ENCODE measurements at regions not wholly inside any gene's neighbourhood (a gene's known extent, or its start where the extent isn't known, plus 50 kb on each side); places are given as distances from the start of the nearest gene placed in this dataset.

GRCh38 chr2:38507712-38508111 lies 95.0 kb downstream of the HNRNPLL start:
- TF ChIP-seq EZH2phosphoT487 (IDR thresholded peaks at IDR 0.05; ENCODE audit: borderline replicate concordance) (no peak), CTCF (conservative IDR thresholded peaks at IDR 0.05; ENCODE audit: low read length) (no peak)
- Histone ChIP-seq H3K9me3 (ENCODE audit: insufficient read depth, low read depth, low read length) (no peaks in the 10 kb centered on the region), H3K9ac (ENCODE audit: low read depth, low read length, poor library complexity, severe bottlenecking) (no peak overlapping the region), H4K20me1 (ENCODE audit: insufficient read depth, low read length, poor library complexity, severe bottlenecking) (no peaks in the 10 kb centered on the region), H2AFZ (ENCODE audit: low read length) (no peak overlapping the region), H3K4me1 (ENCODE audit: insufficient read depth, low read length, poor library complexity, severe bottlenecking) (peaks cover 3% of the 10 kb centered on the region), H3K4me2 (ENCODE audit: low read depth, low read length, poor library complexity, severe bottlenecking) (no peak overlapping the region), H3K27me3 (ENCODE audit: insufficient read depth, low read length, poor library complexity, severe bottlenecking) (no peaks in the 10 kb centered on the region), H3F3A (ENCODE audit: low read depth) (no peaks in the 10 kb centered on the region), H3K36me3 (ENCODE audit: insufficient read depth, low read length) (no peaks in the 10 kb centered on the region), H3K4me3 (ENCODE audit: low read length, poor library complexity, severe bottlenecking) (no peak overlapping the region), H3K9me2 (replicated peaks; ENCODE audit: low read depth, low read length) (no peaks in the 10 kb centered on the region), H3K79me2 (ENCODE audit: insufficient read depth, low read length) (no peaks in the 10 kb centered on the region)

GRCh38 chr2:38505779-38506178 lies 96.9 kb downstream of the HNRNPLL start:
- Histone ChIP-seq H3K9ac (ENCODE audit: low read depth, low read length, poor library complexity, severe bottlenecking) (no peak overlapping the region), H3K79me2 (ENCODE audit: insufficient read depth, low read length) (no peaks in the 10 kb centered on the region), H3K4me1 (ENCODE audit: insufficient read depth, low read length, poor library complexity, severe bottlenecking) (peaks cover 3% of the 10 kb centered on the region), H3K9me2 (replicated peaks; ENCODE audit: low read depth, low read length) (no peaks in the 10 kb centered on the region), H3K4me2 (ENCODE audit: low read depth, low read length, poor library complexity, severe bottlenecking) (no peak overlapping the region), H3K4me3 (ENCODE audit: low read length, poor library complexity, severe bottlenecking) (no peak overlapping the region), H3K36me3 (ENCODE audit: insufficient read depth, low read length) (no peaks in the 10 kb centered on the region), H3F3A (ENCODE audit: low read depth) (no peaks in the 10 kb centered on the region), H4K20me1 (ENCODE audit: insufficient read depth, low read length, poor library complexity, severe bottlenecking) (no peaks in the 10 kb centered on the region), H3K27me3 (ENCODE audit: insufficient read depth, low read length, poor library complexity, severe bottlenecking) (no peaks in the 10 kb centered on the region), H2AFZ (ENCODE audit: low read length) (no peak overlapping the region), H3K9me3 (ENCODE audit: insufficient read depth, low read depth, low read length) (no peaks in the 10 kb centered on the region; the same call in 1 of the 2 replicates)
- TF ChIP-seq EZH2phosphoT487 (IDR thresholded peaks at IDR 0.05; ENCODE audit: borderline replicate concordance) (no peak), CTCF (conservative IDR thresholded peaks at IDR 0.05; ENCODE audit: low read length) (no peak)

- Histone ChIP-seq H3K4me1 (ENCODE audit: insufficient read depth, low read length, poor library complexity, severe bottlenecking) (peaks cover 6% of the 10 kb centered on the region), H3K9me3 (ENCODE audit: insufficient read depth, low read depth, low read length) (no peaks in the 10 kb centered on the region; the same call in 1 of the 2 replicates), H3K79me2 (ENCODE audit: insufficient read depth, low read length) (no peaks in the 10 kb centered on the region), H2AFZ (ENCODE audit: low read length) (no peak overlapping the region), H3K27me3 (ENCODE audit: insufficient read depth, low read length, poor library complexity, severe bottlenecking) (no peaks in the 10 kb centered on the region), H3K36me3 (ENCODE audit: insufficient read depth, low read length) (no peaks in the 10 kb centered on the region), H3K9me2 (replicated peaks; ENCODE audit: low read depth, low read length) (no peaks in the 10 kb centered on the region), H4K20me1 (ENCODE audit: insufficient read depth, low read length, poor library complexity, severe bottlenecking) (no peaks in the 10 kb centered on the region), H3K4me2 (ENCODE audit: low read depth, low read length, poor library complexity, severe bottlenecking) (no peak overlapping the region), H3K4me3 (ENCODE audit: low read length, poor library complexity, severe bottlenecking) (no peak overlapping the region), H3K9ac (ENCODE audit: low read depth, low read length, poor library complexity, severe bottlenecking) (no peak overlapping the region), H3F3A (ENCODE audit: low read depth) (no peaks in the 10 kb centered on the region)
- TF ChIP-seq CTCF (conservative IDR thresholded peaks at IDR 0.05; ENCODE audit: low read length) (no peak), EZH2phosphoT487 (IDR thresholded peaks at IDR 0.05; ENCODE audit: borderline replicate concordance) (no peak)
Observed at GRCh38 chr2:38504169-38504568, 98.6 kb downstream of the HNRNPLL start.
